GM19452 (cell line): ENCODE measurements at regions not wholly inside any gene's neighbourhood (a gene's known extent, or its start where the extent isn't known, plus 50 kb on each side); places are given as distances from the start of the nearest gene placed in this dataset.
"Not testable (repeated sequence)": the region's sequence is repeated elsewhere in the genome, so short reads cannot be mapped to it uniquely, and the experiment has no call there.

Experiments used
- ATAC-seq: cut with Tn5 transposase; IDR thresholded peaks from one replicate; pipeline ENCODE4 v1.9.1; 2021; ENCODE audit not compliant: unreplicated experiment

- no peak for ATAC-seq
Observed at GRCh38 chr7:39824456-39825200, 125.4 kb upstream of the CDK13 start.

- no peak for ATAC-seq
Observed at GRCh38 chr7:39825401-39825980, 124.6 kb upstream of the CDK13 start.

GRCh38 chr7:39826166-39826565 lies 123.9 kb upstream of the CDK13 start:
- ATAC-seq = no peak

- ATAC-seq = no peak
Observed at GRCh38 chr7:39827571-39827970, 122.5 kb upstream of the CDK13 start.

- no peak for ATAC-seq
Observed at GRCh38 chr7:39829028-39829427, 121.0 kb upstream of the CDK13 start.

- no peak for ATAC-seq
Observed at GRCh38 chr7:39832519-39833085, 117.5 kb upstream of the CDK13 start.

- ATAC-seq = not testable (repeated sequence)
Observed at GRCh38 chr7:39833180-39833799, 116.8 kb upstream of the CDK13 start.

GRCh38 chr7:39833865-39834634 lies 116.0 kb upstream of the CDK13 start:
- not testable (repeated sequence) for ATAC-seq

DNA sequence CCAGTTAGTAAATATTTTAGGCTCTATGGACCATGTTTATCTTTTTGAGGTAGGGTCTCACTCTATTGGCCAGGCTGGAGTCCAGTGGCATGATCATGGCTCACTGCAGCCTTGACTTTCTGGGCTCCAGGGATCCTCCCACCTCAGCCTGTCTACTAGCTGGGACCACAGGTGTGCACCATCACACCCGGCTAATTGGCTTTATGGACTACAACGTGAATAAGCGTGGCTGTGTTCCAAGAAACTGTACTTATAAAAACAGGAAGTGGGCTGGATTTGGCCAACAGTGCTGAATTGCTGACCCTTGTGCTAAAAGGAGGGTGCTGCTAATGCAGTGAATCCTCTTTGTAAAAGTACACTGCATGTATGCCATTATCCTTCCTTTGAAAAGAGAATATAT lies 111.7 kb upstream of the CDK13 start:
- ATAC-seq = no peak

- ATAC-seq = no peak
Observed at GRCh38 chr7:39845006-39845405, 105.0 kb upstream of the CDK13 start.

GRCh38 chr7:39847227-39847626 lies 102.8 kb upstream of the CDK13 start:
- ATAC-seq = no peak

DNA sequence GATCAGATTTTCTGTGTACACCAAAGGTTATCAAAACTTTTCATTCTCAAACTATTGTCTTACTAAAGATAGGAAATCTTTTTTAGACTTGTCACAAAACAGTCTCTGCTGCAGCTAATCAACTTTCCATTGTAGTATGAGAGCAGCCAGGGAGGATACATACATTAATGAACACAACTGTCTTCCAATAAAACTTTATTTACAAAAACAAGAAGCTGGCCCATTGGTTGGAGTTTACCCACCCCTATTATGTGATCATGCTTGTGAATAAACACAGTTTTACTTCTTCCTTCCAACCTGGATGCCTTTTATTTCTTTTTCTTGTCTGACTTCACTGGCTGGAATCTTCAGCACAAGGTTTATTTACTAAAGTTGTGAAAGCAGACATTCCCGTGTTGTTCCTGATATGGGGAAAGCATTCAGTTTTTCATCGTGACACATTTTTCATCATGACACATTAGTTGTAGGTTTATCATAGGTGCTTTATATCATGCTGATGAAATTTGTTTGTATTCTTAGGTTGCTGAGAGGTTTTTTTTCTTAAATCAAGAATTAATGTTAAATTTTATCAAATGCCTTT lies 98.5 kb upstream of the CDK13 start:
- no peak for ATAC-seq

DNA sequence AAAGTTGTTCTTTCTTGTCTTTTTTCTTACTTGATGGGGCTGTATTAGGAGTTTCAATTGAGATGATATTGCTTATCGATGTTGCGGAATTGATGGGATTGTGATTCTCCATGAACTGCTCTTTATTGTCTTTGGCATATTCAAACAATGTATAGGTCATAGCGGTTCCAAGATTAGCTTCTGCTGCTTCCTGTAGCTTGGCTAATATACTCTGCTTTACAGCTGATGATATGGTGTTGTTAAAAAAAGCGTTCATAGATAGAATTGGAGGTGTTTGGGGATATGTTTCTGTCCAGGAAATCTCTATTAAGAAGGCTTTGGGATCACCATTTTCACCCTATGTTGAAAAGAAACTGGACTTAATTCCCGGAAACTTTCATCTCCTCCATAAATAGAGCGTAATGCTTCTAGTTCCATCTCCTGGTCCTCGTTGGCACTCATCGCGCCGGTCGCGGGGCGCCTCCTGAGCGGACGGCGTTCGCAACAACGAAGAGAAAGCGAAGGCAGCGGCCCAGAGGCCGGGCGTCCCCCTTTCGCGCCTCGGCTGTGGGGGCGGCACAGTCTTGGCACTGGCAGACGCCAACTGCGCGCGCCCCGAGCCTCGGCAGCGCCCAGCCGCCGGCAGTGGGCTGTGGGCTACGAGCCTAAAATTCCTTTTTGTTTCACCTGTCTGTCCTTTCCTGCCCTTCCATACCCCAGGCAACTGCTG lies 95.3 kb upstream of the CDK13 start:
- peak; percentile 72 for ATAC-seq

GRCh38 chr7:39855325-39855674 lies 94.8 kb upstream of the CDK13 start:
- ATAC-seq = no peak

DNA sequence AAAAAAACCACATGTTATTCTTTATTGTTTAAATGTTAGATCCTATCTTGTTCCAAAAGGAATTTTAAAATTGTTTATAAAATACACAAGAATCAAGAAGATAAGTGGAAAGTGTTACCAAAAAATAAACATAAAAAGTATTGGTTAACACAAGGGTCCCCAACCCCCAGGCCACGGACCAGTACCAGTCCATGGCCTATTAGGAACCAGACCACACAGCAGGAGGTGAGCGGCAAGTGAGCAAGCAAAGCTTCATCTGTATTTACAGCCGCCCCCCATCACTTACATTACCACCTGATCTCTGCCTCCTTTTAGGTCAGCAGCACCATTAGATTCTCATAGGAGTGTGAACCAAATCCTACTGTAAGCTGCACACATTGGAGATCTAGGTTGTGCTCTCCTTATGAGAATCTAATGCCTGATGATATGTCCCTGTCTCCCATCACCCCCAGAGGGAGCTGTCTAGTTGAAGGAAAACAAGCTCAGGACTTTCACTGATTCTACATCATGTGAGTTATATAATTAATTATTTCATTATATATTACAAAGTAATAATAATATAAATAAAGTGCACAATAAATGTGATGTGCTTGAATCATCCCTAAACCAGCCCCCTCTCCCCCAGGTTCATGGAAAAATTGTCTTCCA lies 86.3 kb upstream of the CDK13 start:
- ATAC-seq = not testable (repeated sequence)

DNA sequence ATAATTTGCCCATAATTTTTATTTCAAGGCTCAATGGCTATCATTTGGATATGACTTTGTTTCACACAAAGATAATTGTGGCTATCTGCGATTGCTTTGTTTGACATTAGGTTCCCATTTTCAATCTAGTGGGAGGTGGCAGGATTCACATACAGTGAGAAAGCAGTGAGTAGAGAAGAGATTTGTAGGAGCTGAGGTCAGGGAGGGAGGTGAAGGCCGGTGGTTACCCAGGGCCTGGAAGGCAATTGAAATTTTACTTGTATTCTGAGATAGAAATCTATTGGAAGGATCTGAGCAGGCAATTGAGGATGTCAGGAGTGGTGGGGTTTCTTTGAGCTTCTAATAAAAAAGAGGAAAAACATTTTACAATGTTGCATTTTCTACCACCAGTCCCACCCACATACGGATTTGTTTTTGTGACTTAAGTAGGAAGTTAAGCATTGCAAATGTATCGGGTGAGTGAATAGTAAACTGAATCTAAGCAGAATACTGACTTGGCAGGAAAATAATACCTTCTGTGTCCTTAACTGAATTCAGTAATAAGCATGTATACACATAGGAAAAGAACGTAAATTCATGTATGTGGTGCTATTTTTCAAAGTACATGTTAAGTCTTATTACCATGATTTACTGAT lies 80.1 kb upstream of the CDK13 start:
- not testable (repeated sequence) for ATAC-seq

- ATAC-seq = not testable (repeated sequence)
Observed at GRCh38 chr7:39871610-39872009, 78.4 kb upstream of the CDK13 start.

GRCh38 chr7:39880556-39880955 lies 69.5 kb upstream of the CDK13 start:
- no peak for ATAC-seq

- ATAC-seq = no peak
Observed at GRCh38 chr7:39882148-39882784, 67.8 kb upstream of the CDK13 start.
